ENCODE measurements at regions not wholly inside any gene's neighbourhood (a gene's known extent, or its start where the extent isn't known, plus 50 kb on each side); places are given as distances from the start of the nearest gene placed in this dataset.

- Histone ChIP-seq H3K9me2 (replicated peaks; ENCODE audit: insufficient read depth, low read length) (no peaks in the 10 kb centered on the region), H3K27ac (ENCODE audit: low read depth, low read length) (no peak overlapping the region), H4K20me1 (ENCODE audit: low read depth, low read length) (no peaks in the 10 kb centered on the region), H3K4me3 (ENCODE audit: insufficient read depth, low read length, poor library complexity, severe bottlenecking) (no peak overlapping the region), H2AFZ (ENCODE audit: low read depth, low read length, severe bottlenecking) (no peak overlapping the region), H3K9me3 (ENCODE audit: insufficient read depth, low read length) (no peaks in the 10 kb centered on the region), H3K4me2 (ENCODE audit: low read depth, low read length, poor library complexity, severe bottlenecking) (no peak overlapping the region), H3F3A (ENCODE audit: insufficient read depth) (no peaks in the 10 kb centered on the region), H3K9ac (ENCODE audit: low read length) (no peak overlapping the region), H3K36me3 (ENCODE audit: low read length) (no peaks in the 10 kb centered on the region), H3K79me2 (ENCODE audit: insufficient read depth, low read length) (no peaks in the 10 kb centered on the region), H3K27me3 (ENCODE audit: low read length) (no peaks in the 10 kb centered on the region)
- TF ChIP-seq EZH2phosphoT487 (conservative IDR thresholded peaks at IDR 0.05; ENCODE audit: low read length) = no peak
- no peak for TF ChIP-seq CTCF (IDR thresholded peaks at IDR 0.05; ENCODE audit: insufficient read depth, low read length, poor library complexity, severe bottlenecking)
Measured at GRCh38 chr21:27819299-27819698, 852.4 kb upstream of the ADAMTS5 start.

GRCh38 chr21:27818847-27819246 lies 852.0 kb upstream of the ADAMTS5 start:
- Histone ChIP-seq H3K27ac (ENCODE audit: low read depth, low read length) (no peak overlapping the region), H3K79me2 (ENCODE audit: insufficient read depth, low read length) (no peaks in the 10 kb centered on the region), H3K9ac (ENCODE audit: low read length) (no peak overlapping the region), H3K9me2 (replicated peaks; ENCODE audit: insufficient read depth, low read length) (no peaks in the 10 kb centered on the region), H3K4me3 (ENCODE audit: insufficient read depth, low read length, poor library complexity, severe bottlenecking) (no peak overlapping the region), H3K36me3 (ENCODE audit: low read length) (no peaks in the 10 kb centered on the region), H3F3A (ENCODE audit: insufficient read depth) (no peaks in the 10 kb centered on the region), H3K9me3 (ENCODE audit: insufficient read depth, low read length) (no peaks in the 10 kb centered on the region), H2AFZ (ENCODE audit: low read depth, low read length, severe bottlenecking) (no peak overlapping the region), H3K4me2 (ENCODE audit: low read depth, low read length, poor library complexity, severe bottlenecking) (no peak overlapping the region), H3K27me3 (ENCODE audit: low read length) (no peaks in the 10 kb centered on the region), H4K20me1 (ENCODE audit: low read depth, low read length) (no peaks in the 10 kb centered on the region)
- TF ChIP-seq EZH2phosphoT487 (conservative IDR thresholded peaks at IDR 0.05; ENCODE audit: low read length) = no peak

- no peak overlapping the region for H3K27ac ChIP-seq (ENCODE audit: low read depth, low read length)
- H3K36me3 ChIP-seq (ENCODE audit: low read length) = no peaks in the 10 kb centered on the region
- H3K9me3 ChIP-seq (ENCODE audit: insufficient read depth, low read length) = no peaks in the 10 kb centered on the region
- TF ChIP-seq CTCF (IDR thresholded peaks at IDR 0.05; ENCODE audit: insufficient read depth, low read length, poor library complexity, severe bottlenecking) (no peak), EZH2phosphoT487 (conservative IDR thresholded peaks at IDR 0.05; ENCODE audit: low read length) (no peak)
- no peaks in the 10 kb centered on the region for H3K27me3 ChIP-seq (ENCODE audit: low read length)
- no peaks in the 10 kb centered on the region for H3K79me2 ChIP-seq (ENCODE audit: insufficient read depth, low read length)
- H3K9me2 ChIP-seq (replicated peaks; ENCODE audit: insufficient read depth, low read length) = no peaks in the 10 kb centered on the region
- no peaks in the 10 kb centered on the region for H4K20me1 ChIP-seq (ENCODE audit: low read depth, low read length)
- no peak overlapping the region for H2AFZ ChIP-seq (ENCODE audit: low read depth, low read length, severe bottlenecking)
- H3K4me3 ChIP-seq (ENCODE audit: insufficient read depth, low read length, poor library complexity, severe bottlenecking) = no peak overlapping the region
- H3F3A ChIP-seq (ENCODE audit: insufficient read depth) = no peaks in the 10 kb centered on the region
- H3K4me2 ChIP-seq (ENCODE audit: low read depth, low read length, poor library complexity, severe bottlenecking) = no peak overlapping the region
- no peak overlapping the region for H3K9ac ChIP-seq (ENCODE audit: low read length)
Measured at GRCh38 chr21:27817902-27818623, 851.2 kb upstream of the ADAMTS5 start.

- Histone ChIP-seq H3K36me3 (ENCODE audit: low read length) (no peaks in the 10 kb centered on the region), H2AFZ (ENCODE audit: low read depth, low read length, severe bottlenecking) (no peak overlapping the region), H3K27me3 (ENCODE audit: low read length) (no peaks in the 10 kb centered on the region), H3K4me3 (ENCODE audit: insufficient read depth, low read length, poor library complexity, severe bottlenecking) (no peak overlapping the region), H3K79me2 (ENCODE audit: insufficient read depth, low read length) (no peaks in the 10 kb centered on the region), H4K20me1 (ENCODE audit: low read depth, low read length) (no peaks in the 10 kb centered on the region), H3K9me3 (ENCODE audit: insufficient read depth, low read length) (no peaks in the 10 kb centered on the region), H3K9ac (ENCODE audit: low read length) (no peak overlapping the region), H3F3A (ENCODE audit: insufficient read depth) (no peaks in the 10 kb centered on the region), H3K9me2 (replicated peaks; ENCODE audit: insufficient read depth, low read length) (no peaks in the 10 kb centered on the region), H3K4me2 (ENCODE audit: low read depth, low read length, poor library complexity, severe bottlenecking) (no peak overlapping the region), H3K27ac (ENCODE audit: low read depth, low read length) (no peak overlapping the region)
- TF ChIP-seq CTCF (IDR thresholded peaks at IDR 0.05; ENCODE audit: insufficient read depth, low read length, poor library complexity, severe bottlenecking) (no peak), EZH2phosphoT487 (conservative IDR thresholded peaks at IDR 0.05; ENCODE audit: low read length) (no peak)
Measured at GRCh38 chr21:27817074-27817473, 850.2 kb upstream of the ADAMTS5 start.
